HCT116 (cell line): ENCODE measurements at regions not wholly inside any gene's neighbourhood (a gene's known extent, or its start where the extent isn't known, plus 50 kb on each side); places are given as distances from the start of the nearest gene placed in this dataset.

Experiments
- ATAC-seq: fragments of 200-7000 bp; cut with Tn5 transposase; 2 replicates; pipeline ENCODE4 v1.9.1; 2020; ENCODE audit warnings: mild to moderate bottlenecking, moderate library complexity
- BruUV-seq: library from RNA; stranded (reverse); fragments of 400-500 nt; replicated peaks from 2 replicates; lab custom pipeline; 2021; lab: Mats Ljungman, UMichigan
- CTCF ChIA-PET: fragments of 300-600 bp; sonication (Branson Sonifier 250); formaldehyde crosslinking; loops from one replicate; lab custom pipeline; 2021; ENCODE audit warnings: antibody characterized with exemption; lab: Charles Lee
- POLR2A ChIA-PET: fragments of 300-600, 350-600 bp; sonication (Branson Sonifier 250); formaldehyde crosslinking; loops from one replicate; lab custom pipeline; 2021; ENCODE audit warnings: antibody characterized with exemption; lab: Charles Lee
- RAD21 ChIA-PET, 2 experiments: fragments of 300-600 bp; sonication (Branson Sonifier 250); formaldehyde crosslinking; loops; one replicate each; lab custom pipeline; 2023; ENCODE audit warnings: low total read pairs in 2 of 2; ENCODE audit not compliant: uncharacterized antibody in 2 of 2, unreplicated experiment in 2 of 2, low non-redundant PET in 1 of 2; lab: Charles Lee
- DNase-seq: peaks from one replicate; pipeline ENCODE4 v3.0.0-alpha.2; 2010; ENCODE audit warnings: low read depth, low spot score
- H2AFZ ChIP-seq: fragments of 200-600 bp; shearing (Covaris generic), sonication (generic); 2 replicates; pipeline ENCODE4 v1.6.1; 2017; ENCODE audit warnings: low read depth, mixed run types, mixed read lengths, antibody characterized with exemption, low read length; ENCODE audit not compliant: poor library complexity, severe bottlenecking
- H3K27ac ChIP-seq: 2 replicates; pipeline ENCODE4 v1.5.1; 2012; ENCODE audit warnings: low read depth, low read length
- H3K27me3 ChIP-seq: fragments of 200-600 bp; sonication (generic); 2 replicates; pipeline ENCODE4 v1.6.1; 2016; ENCODE audit warnings: mixed run types, low read length, mixed read lengths; ENCODE audit not compliant: insufficient read depth
- H3K36me3 ChIP-seq, 2 experiments: fragments of 200-500 bp in 1 of 2; fragments of 200-600 bp in 1 of 2; sonication (Bioruptor generic) in 1 of 2; sonication (generic) in 1 of 2; 2 replicates each; pipeline versions ENCODE4 v1.5.1 to v1.6.1; 2014 to 2016; ENCODE audit warnings: low read length in 2 of 2, inconsistent platforms in 1 of 2, mixed read lengths in 1 of 2, mixed run types in 1 of 2; ENCODE audit not compliant: insufficient read depth in 2 of 2, control insufficient read depth in 1 of 2
- H3K4me1 ChIP-seq, 2 experiments: fragments of 200-600 bp in 1 of 2; sonication (generic) in 1 of 2; 2 replicates each; pipeline versions ENCODE4 v1.5.1 to v1.6.1; 2012 to 2017; ENCODE audit warnings: low read length in 2 of 2, inconsistent platforms in 1 of 2, mild to moderate bottlenecking in 1 of 2, mixed read lengths in 1 of 2, mixed run types in 1 of 2, moderate library complexity in 1 of 2; ENCODE audit not compliant: insufficient read depth in 2 of 2, control insufficient read depth in 1 of 2
- H3K4me2 ChIP-seq: fragments of 200-600 bp; sonication (generic); 2 replicates; pipeline ENCODE4 v1.6.1; 2017; ENCODE audit warnings: mixed run types, low read length, mixed read lengths
- H3K4me3 ChIP-seq, 2 experiments: fragments of 200-600 bp in 1 of 2; sonication (generic) in 1 of 2; replicated peaks in 1 of 2; 2 replicates each; pipeline ENCODE4 v1.5.1; 2011 to 2016; ENCODE audit warnings: low read length in 2 of 2, control low read depth in 1 of 2, low read depth in 1 of 2, mild to moderate bottlenecking in 1 of 2, mixed read lengths in 1 of 2, mixed run types in 1 of 2
- H3K79me2 ChIP-seq: fragments of 200-600 bp; sonication (generic); 2 replicates; pipeline ENCODE4 v1.6.1; 2017; ENCODE audit warnings: mild to moderate bottlenecking, mixed run types, low read length, moderate library complexity, mixed read lengths; ENCODE audit not compliant: insufficient read depth
- H3K9ac ChIP-seq: fragments of 200-600 bp; sonication (generic); 2 replicates; pipeline ENCODE4 v1.6.1; 2016; ENCODE audit warnings: low read length, mixed read lengths
- H3K9me2 ChIP-seq: fragments of 200-600 bp; sonication (generic), shearing (Covaris generic); 2 replicates; pipeline ENCODE4 v1.6.1; 2017; ENCODE audit warnings: mixed run types, mild to moderate bottlenecking, moderate library complexity; ENCODE audit not compliant: insufficient read depth
- H3K9me3 ChIP-seq, 2 experiments: fragments of 200-500 bp in 1 of 2; fragments of 200-600 bp in 1 of 2; sonication (Bioruptor generic) in 1 of 2; sonication (generic) in 1 of 2; 2 replicates each; pipeline ENCODE4 v1.6.1; 2014 to 2017; ENCODE audit warnings: low read length in 2 of 2, mixed read lengths in 2 of 2, inconsistent platforms in 1 of 2, low read depth in 1 of 2, mild to moderate bottlenecking in 1 of 2, mixed run types in 1 of 2, moderate library complexity in 1 of 2; ENCODE audit not compliant: control insufficient read depth in 1 of 2, insufficient read depth in 1 of 2
- H4K20me1 ChIP-seq: fragments of 200-600 bp; sonication (generic), shearing (Covaris generic); 2 replicates; pipeline ENCODE4 v1.6.1; 2017; ENCODE audit warnings: mixed run types, mild to moderate bottlenecking, moderate library complexity; ENCODE audit not compliant: insufficient read depth
- CEBPB ChIP-seq: IDR thresholded peaks from 2 replicates; pipeline ENCODE4 v1.6.1; 2012; ENCODE audit warnings: low read depth
- EGR1 ChIP-seq: IDR thresholded peaks from 2 replicates; pipeline ENCODE4 v1.6.1; 2012; ENCODE audit warnings: low read depth
- EZH2 ChIP-seq: fragments of 200-600 bp; sonication (generic); IDR thresholded peaks from 2 replicates; pipeline ENCODE4 v1.6.1; 2017; ENCODE audit warnings: antibody characterized with exemption, mixed run types
- EZH2phosphoT487 ChIP-seq: fragments of 200-600 bp; IDR thresholded peaks from 2 replicates; pipeline ENCODE4 v1.6.1; 2018; ENCODE audit warnings: antibody characterized with exemption, borderline replicate concordance
- JUND ChIP-seq: IDR thresholded peaks from 2 replicates; pipeline ENCODE4 v1.6.1; 2012
- POLR2A ChIP-seq: IDR thresholded peaks from 2 replicates; pipeline ENCODE4 v1.7.0; 2011; ENCODE audit warnings: borderline replicate concordance; ENCODE audit not compliant: insufficient read depth, insufficient read length; ENCODE audit errors: extremely low read depth
- POLR2AphosphoS5 ChIP-seq: IDR thresholded peaks from 2 replicates; pipeline ENCODE4 v1.6.1; 2011; ENCODE audit warnings: mild to moderate bottlenecking, low read depth, low read length, moderate library complexity
- RAD21 ChIP-seq: IDR thresholded peaks from 2 replicates; pipeline ENCODE4 v1.6.1; 2012; ENCODE audit warnings: low read depth, mild to moderate bottlenecking
- SP1 ChIP-seq: IDR thresholded peaks from 2 replicates; pipeline ENCODE4 v1.6.1; 2012; ENCODE audit warnings: low read depth
- TCF7L2 ChIP-seq: IDR thresholded peaks from 2 replicates; pipeline ENCODE4 v1.7.0; 2011; ENCODE audit warnings: borderline replicate concordance, inconsistent platforms; ENCODE audit not compliant: insufficient read depth, insufficient read length; ENCODE audit errors: extremely low read depth
- YY1 ChIP-seq: IDR thresholded peaks from 2 replicates; pipeline ENCODE4 v1.6.1; 2011; ENCODE audit warnings: low read length, low read depth, moderate library complexity, mild to moderate bottlenecking; ENCODE audit not compliant: insufficient replicate concordance; ENCODE audit errors: extremely low read depth
- ZFX ChIP-seq: fragments of 450-650 bp; IDR thresholded peaks from 2 replicates; pipeline ENCODE4 v1.6.1; 2017
- ZNF274 ChIP-seq: fragments of 200-500 bp; sonication (Bioruptor generic); IDR thresholded peaks from 2 replicates; pipeline ENCODE4 v1.6.1; 2014; ENCODE audit warnings: mild to moderate bottlenecking, low read depth, low read length, inconsistent platforms
- intact Hi-C: fragments of 100-400 bp; cut with micrococcal nuclease; formaldehyde crosslinking; loops from 2 replicates; pipeline ENCODE4 v1.10.0; 2022
- TF ChIP-seq, protein P1 (sequence below): IDR thresholded peaks from 2 replicates; pipeline ENCODE4 v1.6.1; 2012; ENCODE audit warnings: low read depth
- TF ChIP-seq, protein P2 (sequence below): IDR thresholded peaks from 2 replicates; pipeline ENCODE4 v1.6.1; 2012
- TF ChIP-seq, protein P3 (sequence below), 3 experiments: fragments of 200-600 bp in 1 of 3; sonication (generic) in 1 of 3; IDR thresholded peaks in 2 of 3; conservative IDR thresholded peaks in 1 of 3; 2 replicates each; pipeline ENCODE4 v1.5.1; 2012 to 2017; ENCODE audit warnings: low read depth in 2 of 3, low read length in 2 of 3, antibody characterized with exemption in 1 of 3, borderline replicate concordance in 1 of 3, control low read depth in 1 of 3, mild to moderate bottlenecking in 1 of 3, mixed read lengths in 1 of 3, mixed run types in 1 of 3, moderate library complexity in 1 of 3; ENCODE audit not compliant: insufficient read depth in 1 of 3

DNA sequence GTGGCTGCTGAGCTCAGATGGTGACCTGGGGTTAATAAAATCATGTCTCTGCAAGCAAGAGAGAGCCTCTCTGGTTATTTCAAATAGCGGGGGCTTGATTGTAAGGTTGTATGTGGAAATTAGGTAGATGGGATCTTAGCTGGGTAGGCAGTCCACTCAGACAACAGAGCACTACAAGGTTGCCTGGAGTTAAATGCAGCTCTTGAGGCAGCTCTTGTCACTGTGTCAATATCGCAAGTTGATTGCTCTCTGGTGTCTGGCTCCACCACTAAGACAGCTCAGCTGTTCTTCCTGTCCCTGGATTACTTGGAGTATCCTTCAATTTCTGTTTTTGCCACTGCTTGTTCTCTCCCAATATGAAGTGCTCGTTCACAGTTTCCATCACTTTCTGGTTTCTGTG, 93.8 kb downstream of the C21orf91 start:
- ATAC-seq (no peak), DNase-seq (no peak)
- H3K4me3 ChIP-seq = no peak overlapping the region
- ChIA-PET RAD21 (no interaction called here), POLR2A (no interaction called here), CTCF (no interaction called here)
- no peak overlapping the region for H3K4me2 ChIP-seq
- no peak overlapping the region for H3K27ac ChIP-seq
- no peak overlapping the region for H2AFZ ChIP-seq
- intact Hi-C loops = no loop called here
- no peaks in the 10 kb centered on the region for H3K4me1 ChIP-seq
- TF ChIP-seq POLR2AphosphoS5 (no peak), POLR2A (no peak), YY1 (no peak), CEBPB (no peak), EZH2 (no peak), ZNF274 (no peak), RAD21 (no peak), JUND (no peak), TCF7L2 (no peak), SP1 (no peak), EZH2phosphoT487 (no peak), ZFX (no peak), EGR1 (no peak)
- TF ChIP-seq, protein P1, sequence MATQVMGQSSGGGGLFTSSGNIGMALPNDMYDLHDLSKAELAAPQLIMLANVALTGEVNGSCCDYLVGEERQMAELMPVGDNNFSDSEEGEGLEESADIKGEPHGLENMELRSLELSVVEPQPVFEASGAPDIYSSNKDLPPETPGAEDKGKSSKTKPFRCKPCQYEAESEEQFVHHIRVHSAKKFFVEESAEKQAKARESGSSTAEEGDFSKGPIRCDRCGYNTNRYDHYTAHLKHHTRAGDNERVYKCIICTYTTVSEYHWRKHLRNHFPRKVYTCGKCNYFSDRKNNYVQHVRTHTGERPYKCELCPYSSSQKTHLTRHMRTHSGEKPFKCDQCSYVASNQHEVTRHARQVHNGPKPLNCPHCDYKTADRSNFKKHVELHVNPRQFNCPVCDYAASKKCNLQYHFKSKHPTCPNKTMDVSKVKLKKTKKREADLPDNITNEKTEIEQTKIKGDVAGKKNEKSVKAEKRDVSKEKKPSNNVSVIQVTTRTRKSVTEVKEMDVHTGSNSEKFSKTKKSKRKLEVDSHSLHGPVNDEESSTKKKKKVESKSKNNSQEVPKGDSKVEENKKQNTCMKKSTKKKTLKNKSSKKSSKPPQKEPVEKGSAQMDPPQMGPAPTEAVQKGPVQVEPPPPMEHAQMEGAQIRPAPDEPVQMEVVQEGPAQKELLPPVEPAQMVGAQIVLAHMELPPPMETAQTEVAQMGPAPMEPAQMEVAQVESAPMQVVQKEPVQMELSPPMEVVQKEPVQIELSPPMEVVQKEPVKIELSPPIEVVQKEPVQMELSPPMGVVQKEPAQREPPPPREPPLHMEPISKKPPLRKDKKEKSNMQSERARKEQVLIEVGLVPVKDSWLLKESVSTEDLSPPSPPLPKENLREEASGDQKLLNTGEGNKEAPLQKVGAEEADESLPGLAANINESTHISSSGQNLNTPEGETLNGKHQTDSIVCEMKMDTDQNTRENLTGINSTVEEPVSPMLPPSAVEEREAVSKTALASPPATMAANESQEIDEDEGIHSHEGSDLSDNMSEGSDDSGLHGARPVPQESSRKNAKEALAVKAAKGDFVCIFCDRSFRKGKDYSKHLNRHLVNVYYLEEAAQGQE = no peak
- TF ChIP-seq, protein P2, sequence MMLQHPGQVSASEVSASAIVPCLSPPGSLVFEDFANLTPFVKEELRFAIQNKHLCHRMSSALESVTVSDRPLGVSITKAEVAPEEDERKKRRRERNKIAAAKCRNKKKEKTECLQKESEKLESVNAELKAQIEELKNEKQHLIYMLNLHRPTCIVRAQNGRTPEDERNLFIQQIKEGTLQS = no peak
- TF ChIP-seq, protein P3, sequence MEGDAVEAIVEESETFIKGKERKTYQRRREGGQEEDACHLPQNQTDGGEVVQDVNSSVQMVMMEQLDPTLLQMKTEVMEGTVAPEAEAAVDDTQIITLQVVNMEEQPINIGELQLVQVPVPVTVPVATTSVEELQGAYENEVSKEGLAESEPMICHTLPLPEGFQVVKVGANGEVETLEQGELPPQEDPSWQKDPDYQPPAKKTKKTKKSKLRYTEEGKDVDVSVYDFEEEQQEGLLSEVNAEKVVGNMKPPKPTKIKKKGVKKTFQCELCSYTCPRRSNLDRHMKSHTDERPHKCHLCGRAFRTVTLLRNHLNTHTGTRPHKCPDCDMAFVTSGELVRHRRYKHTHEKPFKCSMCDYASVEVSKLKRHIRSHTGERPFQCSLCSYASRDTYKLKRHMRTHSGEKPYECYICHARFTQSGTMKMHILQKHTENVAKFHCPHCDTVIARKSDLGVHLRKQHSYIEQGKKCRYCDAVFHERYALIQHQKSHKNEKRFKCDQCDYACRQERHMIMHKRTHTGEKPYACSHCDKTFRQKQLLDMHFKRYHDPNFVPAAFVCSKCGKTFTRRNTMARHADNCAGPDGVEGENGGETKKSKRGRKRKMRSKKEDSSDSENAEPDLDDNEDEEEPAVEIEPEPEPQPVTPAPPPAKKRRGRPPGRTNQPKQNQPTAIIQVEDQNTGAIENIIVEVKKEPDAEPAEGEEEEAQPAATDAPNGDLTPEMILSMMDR (IDR thresholded peaks at IDR 0.05 in 2 of 3, conservative IDR thresholded peaks at IDR 0.05 in 1 of 3; ENCODE audit: borderline replicate concordance in 1 of 3, insufficient read depth in 1 of 3, low read depth in 2 of 3, low read length in 2 of 3) = no peak
- no TSS peak for BruUV-seq
- H3K9ac ChIP-seq = no peak overlapping the region
- H3K9me2 ChIP-seq = no peaks in the 10 kb centered on the region
- H3K36me3 ChIP-seq = no peaks in the 10 kb centered on the region
- no peaks in the 10 kb centered on the region for H3K27me3 ChIP-seq
- H4K20me1 ChIP-seq = no peaks in the 10 kb centered on the region
- no peaks in the 10 kb centered on the region for H3K79me2 ChIP-seq
- H3K9me3 ChIP-seq = no peaks in the 10 kb centered on the region
